Calu3 (cell line): ENCODE measurements at regions not wholly inside any gene's neighbourhood (a gene's known extent, or its start where the extent isn't known, plus 50 kb on each side); places are given as distances from the start of the nearest gene placed in this dataset.

Experiments
- BruUV-seq: library from RNA; stranded (reverse); fragments of 400-500 nt; replicated peaks from 2 replicates; lab custom pipeline; 2021; lab: Mats Ljungman, UMichigan
- CTCF ChIA-PET: fragments of 300-600 bp; sonication (Branson Sonifier 250); formaldehyde crosslinking; loops from one replicate; lab custom pipeline; 2022; ENCODE audit warnings: antibody characterized with exemption; lab: Charles Lee
- DNase-seq: peaks from one replicate; pipeline ENCODE4 v3.0.0; 2022
- H3K27ac Mint-ChIP-seq: one replicate; pipeline ENCODE4 v1.8.0; 2022; ENCODE audit warnings: mixed read lengths; ENCODE audit not compliant: unreplicated experiment
- H3K27me3 Mint-ChIP-seq: one replicate; pipeline ENCODE4 v1.8.0; 2022; ENCODE audit warnings: mixed read lengths; ENCODE audit not compliant: unreplicated experiment
- H3K36me3 Mint-ChIP-seq: one replicate; pipeline ENCODE4 v1.8.0; 2022; ENCODE audit warnings: mild to moderate bottlenecking, moderate library complexity, mixed read lengths; ENCODE audit not compliant: insufficient read depth, unreplicated experiment
- H3K4me1 Mint-ChIP-seq: one replicate; pipeline ENCODE4 v1.8.0; 2022; ENCODE audit warnings: mild to moderate bottlenecking, low read depth, mixed read lengths; ENCODE audit not compliant: unreplicated experiment
- H3K4me3 Mint-ChIP-seq: one replicate; pipeline ENCODE4 v1.8.0; 2022; ENCODE audit warnings: mild to moderate bottlenecking, low read depth, moderate library complexity, mixed read lengths; ENCODE audit not compliant: unreplicated experiment
- H3K9me3 Mint-ChIP-seq: one replicate; pipeline ENCODE4 v1.8.0; 2022; ENCODE audit warnings: low read depth, mixed read lengths; ENCODE audit not compliant: unreplicated experiment
- intact Hi-C: fragments of 100-400 bp; cut with micrococcal nuclease; formaldehyde crosslinking; loops from one replicate; pipeline ENCODE4 v1.10.0; 2022; ENCODE audit not compliant: unreplicated experiment
- TF ChIP-seq, protein P1 (sequence below): fragments of 200-600 bp; IDR thresholded peaks from one replicate; pipeline ENCODE4 v1.8.0; 2022; ENCODE audit warnings: antibody characterized with exemption; ENCODE audit not compliant: unreplicated experiment

DNA sequence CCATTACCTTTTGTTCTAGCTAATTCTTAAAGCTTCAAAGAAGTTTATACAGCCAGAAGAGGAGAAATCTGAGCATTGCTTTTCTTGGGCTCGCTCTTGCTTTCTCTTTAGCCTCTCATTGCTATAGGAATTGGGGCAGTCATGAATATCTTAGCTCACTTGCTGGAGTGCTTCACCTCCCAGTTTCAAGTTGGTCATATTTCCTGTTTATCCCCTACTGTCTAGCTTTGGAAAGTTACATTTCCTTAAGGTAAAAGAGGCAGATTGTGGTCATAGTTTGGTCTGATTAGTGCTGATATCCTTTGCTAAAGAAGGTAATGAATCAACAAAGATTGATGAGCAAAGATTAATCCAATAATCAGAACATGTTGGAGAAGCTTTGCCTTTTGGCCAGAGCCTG lies 77.7 kb upstream of the GLI3 start:
- TF ChIP-seq, protein P1, sequence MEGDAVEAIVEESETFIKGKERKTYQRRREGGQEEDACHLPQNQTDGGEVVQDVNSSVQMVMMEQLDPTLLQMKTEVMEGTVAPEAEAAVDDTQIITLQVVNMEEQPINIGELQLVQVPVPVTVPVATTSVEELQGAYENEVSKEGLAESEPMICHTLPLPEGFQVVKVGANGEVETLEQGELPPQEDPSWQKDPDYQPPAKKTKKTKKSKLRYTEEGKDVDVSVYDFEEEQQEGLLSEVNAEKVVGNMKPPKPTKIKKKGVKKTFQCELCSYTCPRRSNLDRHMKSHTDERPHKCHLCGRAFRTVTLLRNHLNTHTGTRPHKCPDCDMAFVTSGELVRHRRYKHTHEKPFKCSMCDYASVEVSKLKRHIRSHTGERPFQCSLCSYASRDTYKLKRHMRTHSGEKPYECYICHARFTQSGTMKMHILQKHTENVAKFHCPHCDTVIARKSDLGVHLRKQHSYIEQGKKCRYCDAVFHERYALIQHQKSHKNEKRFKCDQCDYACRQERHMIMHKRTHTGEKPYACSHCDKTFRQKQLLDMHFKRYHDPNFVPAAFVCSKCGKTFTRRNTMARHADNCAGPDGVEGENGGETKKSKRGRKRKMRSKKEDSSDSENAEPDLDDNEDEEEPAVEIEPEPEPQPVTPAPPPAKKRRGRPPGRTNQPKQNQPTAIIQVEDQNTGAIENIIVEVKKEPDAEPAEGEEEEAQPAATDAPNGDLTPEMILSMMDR, result no peak
- H3K4me3 Mint-ChIP-seq, result no peak overlapping the region
- no peak overlapping the region for H3K27ac Mint-ChIP-seq
- H3K9me3 Mint-ChIP-seq, result peaks cover 18% of the 10 kb centered on the region
- H3K36me3 Mint-ChIP-seq, result no peaks in the 10 kb centered on the region
- CTCF ChIA-PET, result no interaction called here
- intact Hi-C loops, result no loop called here
- no TSS peak for BruUV-seq
- H3K4me1 Mint-ChIP-seq, result no peaks in the 10 kb centered on the region
- H3K27me3 Mint-ChIP-seq, result no peaks in the 10 kb centered on the region
- DNase-seq, result no peak

DNA sequence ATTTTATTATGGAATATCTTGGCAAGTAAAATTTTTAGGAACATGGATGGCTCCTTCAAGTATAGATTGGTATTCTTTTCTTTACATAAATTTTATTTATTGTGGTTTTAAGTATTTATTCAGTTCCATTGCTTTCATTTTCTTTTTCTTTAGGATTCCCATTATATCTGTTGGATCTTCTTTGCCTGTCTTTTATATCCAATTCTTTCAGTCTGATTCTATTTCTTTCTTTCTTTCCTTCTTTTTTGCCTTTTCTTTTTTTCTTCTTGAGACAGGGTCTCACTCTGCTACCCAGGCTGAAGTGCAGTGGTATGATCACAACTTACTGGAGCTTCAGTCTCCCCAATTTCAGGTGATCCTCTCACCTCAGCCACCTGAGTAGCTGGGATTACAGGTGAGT lies 74.2 kb upstream of the GLI3 start:
- no peak for DNase-seq
- TF ChIP-seq, protein P1, result no peak

DNA sequence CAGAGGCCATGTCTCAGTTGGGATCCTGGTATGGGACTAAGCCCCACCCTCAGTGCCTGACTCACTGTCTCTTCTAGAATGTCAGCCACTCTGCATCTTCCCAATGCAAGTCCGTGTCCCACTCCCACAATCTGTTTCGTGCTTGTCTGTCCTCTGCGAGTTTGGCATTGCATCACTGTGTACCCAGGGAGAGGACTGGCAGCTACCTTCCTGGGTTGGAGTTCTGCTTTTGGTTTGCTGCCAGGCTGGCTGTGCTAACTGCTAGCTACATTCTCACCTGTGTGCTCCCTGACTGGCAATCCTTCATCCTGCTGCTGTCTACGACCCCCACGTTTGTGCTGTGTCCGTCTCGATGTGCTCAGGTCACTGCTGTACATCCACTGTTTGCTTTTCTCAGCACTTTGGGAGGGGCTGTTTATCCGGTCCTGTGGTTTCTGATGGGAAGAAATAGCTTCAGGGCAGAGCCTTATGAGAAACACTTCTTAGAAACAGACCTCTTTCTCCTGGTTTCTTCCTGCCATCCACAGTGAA lies 56.0 kb upstream of the GLI3 start:
- Mint-ChIP-seq H3K4me1 (no peaks in the 10 kb centered on the region), H3K27me3 (peaks cover 3% of the 10 kb centered on the region), H3K36me3 (no peaks in the 10 kb centered on the region), H3K27ac (no peak overlapping the region), H3K4me3 (no peak overlapping the region), H3K9me3 (peaks cover 10% of the 10 kb centered on the region)
- CTCF ChIA-PET, result no interaction called here
- no peak for DNase-seq
- TF ChIP-seq, protein P1, result no peak
- intact Hi-C loops, result no loop called here
- BruUV-seq, result no TSS peak

More for the DNA sequence above, 74.2 kb upstream of the GLI3 start:
- H3K9me3 Mint-ChIP-seq, result peaks cover 14% of the 10 kb centered on the region
- H3K27ac Mint-ChIP-seq, result no peak overlapping the region
- H3K4me1 Mint-ChIP-seq, result no peaks in the 10 kb centered on the region
- BruUV-seq, result no TSS peak
- H3K4me3 Mint-ChIP-seq, result no peak overlapping the region
- CTCF ChIA-PET, result interaction anchor here (0.6 kb wide), 1 partner anchor 32 kb away, joined by 3 read pairs; no protein-coding TSS in a partner anchor
- H3K27me3 Mint-ChIP-seq, result no peaks in the 10 kb centered on the region
- intact Hi-C loops, result no loop called here
- H3K36me3 Mint-ChIP-seq, result no peaks in the 10 kb centered on the region

DNA sequence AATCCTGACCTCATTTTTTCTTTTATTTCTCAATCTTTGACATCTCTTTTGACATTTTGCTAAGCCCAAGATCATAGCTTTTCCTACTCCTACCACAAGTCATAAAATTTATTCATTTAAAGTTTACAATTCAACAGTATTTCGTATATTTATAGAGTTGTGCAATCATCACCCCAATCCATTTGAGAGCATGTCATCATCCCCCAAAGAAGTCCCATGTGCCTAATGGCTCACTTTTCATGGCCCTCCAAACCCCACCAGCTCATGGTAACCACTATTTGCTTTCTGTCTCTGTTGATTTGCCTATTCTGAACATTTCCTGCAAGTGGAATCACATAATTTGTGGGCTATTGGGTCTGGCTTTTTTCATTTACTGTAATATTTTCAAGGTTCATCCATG lies 52.5 kb upstream of the GLI3 start:
- CTCF ChIA-PET, result no interaction called here
- BruUV-seq, result no TSS peak
- Mint-ChIP-seq H3K27me3 (peaks cover 13% of the 10 kb centered on the region), H3K9me3 (peaks cover 20% of the 10 kb centered on the region), H3K27ac (no peak overlapping the region), H3K4me1 (no peaks in the 10 kb centered on the region), H3K4me3 (no peak overlapping the region), H3K36me3 (no peaks in the 10 kb centered on the region)
- TF ChIP-seq, protein P1, result no peak
- intact Hi-C loops, result no loop called here
- DNase-seq, result no peak
